GM23338 (cell line): ENCODE measurements at regions not wholly inside any gene's neighbourhood (a gene's known extent, or its start where the extent isn't known, plus 50 kb on each side); places are given as distances from the start of the nearest gene placed in this dataset.

Experiments used
- ATAC-seq: fragments of 200-7000 bp; cut with Tn5 transposase; 3 replicates; pipeline ENCODE4 v1.9.1; 2020
- DNase-seq: peaks from one replicate; pipeline ENCODE4 v3.0.0-alpha.2; 2015; ENCODE audit warnings: low spot score
- H2AFZ ChIP-seq: fragments of 200-600 bp; sonication (generic); 2 replicates; pipeline ENCODE4 v1.8.0; 2016; ENCODE audit warnings: antibody characterized with exemption, mild to moderate bottlenecking, moderate library complexity
- H3F3A ChIP-seq: fragments of 200-600 bp; sonication (generic); replicated peaks from 2 replicates; pipeline ENCODE4 v1.8.0; 2017; ENCODE audit warnings: antibody characterized with exemption, mixed run types, low read depth
- H3K27ac ChIP-seq: fragments of 200-600 bp; sonication (generic); 2 replicates; pipeline ENCODE4 v1.6.1; 2016; ENCODE audit warnings: low read depth
- H3K27me3 ChIP-seq: fragments of 200-600 bp; sonication (generic); 2 replicates; pipeline ENCODE4 v1.8.0; 2016; ENCODE audit warnings: mild to moderate bottlenecking, mixed run types, moderate library complexity; ENCODE audit not compliant: insufficient read depth
- H3K36me3 ChIP-seq: fragments of 200-600 bp; sonication (generic); 2 replicates; pipeline ENCODE4 v1.8.0; 2016; ENCODE audit warnings: mild to moderate bottlenecking; ENCODE audit not compliant: insufficient read depth
- H3K4me1 ChIP-seq: fragments of 200-600 bp; sonication (generic); 2 replicates; pipeline ENCODE4 v1.8.0; 2016; ENCODE audit warnings: mild to moderate bottlenecking, moderate library complexity; ENCODE audit not compliant: insufficient read depth
- H3K4me2 ChIP-seq: fragments of 200-600 bp; sonication (generic); 2 replicates; pipeline ENCODE4 v1.7.1; 2017; ENCODE audit warnings: mixed run types
- H3K4me3 ChIP-seq: fragments of 200-600 bp; sonication (generic); 2 replicates; pipeline ENCODE4 v1.6.1; 2016; ENCODE audit warnings: mixed run types
- H3K79me2 ChIP-seq: fragments of 200-600 bp; sonication (generic); replicated peaks from 2 replicates; pipeline ENCODE4 v1.8.0; 2017; ENCODE audit warnings: mild to moderate bottlenecking; ENCODE audit not compliant: insufficient read depth
- H3K9me2 ChIP-seq: fragments of 200-600 bp; sonication (generic); 2 replicates; pipeline ENCODE4 v1.8.0; 2017; ENCODE audit not compliant: insufficient read depth
- H4K20me1 ChIP-seq: fragments of 200-600 bp; sonication (generic); replicated peaks from 2 replicates; pipeline ENCODE4 v1.8.0; 2017; ENCODE audit warnings: mild to moderate bottlenecking; ENCODE audit not compliant: insufficient read depth
- H3K27ac Mint-ChIP-seq: 2 replicates; pipeline ENCODE4 v1.8.0; 2020; ENCODE audit warnings: inconsistent platforms, mild to moderate bottlenecking, moderate library complexity, mixed read lengths
- H3K27me3 Mint-ChIP-seq: 3 replicates; pipeline ENCODE4 v1.8.0; 2022; ENCODE audit warnings: low read depth, mild to moderate bottlenecking, moderate library complexity, mixed read lengths, inconsistent platforms; ENCODE audit not compliant: insufficient read depth, poor library complexity
- H3K36me3 Mint-ChIP-seq: 3 replicates; pipeline ENCODE4 v1.8.0; 2021; ENCODE audit warnings: low read depth, mild to moderate bottlenecking, inconsistent platforms, moderate library complexity, mixed read lengths
- H3K4me1 Mint-ChIP-seq: 3 replicates; pipeline ENCODE4 v1.8.0; 2020; ENCODE audit warnings: mild to moderate bottlenecking, inconsistent platforms, mixed read lengths
- H3K4me3 Mint-ChIP-seq: 3 replicates; pipeline ENCODE4 v1.8.0; 2021; ENCODE audit warnings: moderate library complexity, mild to moderate bottlenecking, inconsistent platforms, mixed read lengths
- H3K9me3 Mint-ChIP-seq: 3 replicates; pipeline ENCODE4 v1.8.0; 2020; ENCODE audit warnings: moderate library complexity, mild to moderate bottlenecking, inconsistent platforms, mixed read lengths
- CREB1 ChIP-seq: fragments of 250-450 bp; sonication (Bioruptor Pico); IDR thresholded peaks from 2 replicates; pipeline ENCODE4 v1.5.0; 2020; ENCODE audit warnings: low read depth, mild to moderate bottlenecking, moderate library complexity
- ETS1 ChIP-seq: IDR thresholded peaks from 2 replicates; pipeline ENCODE4 v1.6.1; 2016; ENCODE audit warnings: antibody characterized with exemption
- EZH2 ChIP-seq: fragments of 200-600 bp; sonication (generic); IDR thresholded peaks from one replicate; pipeline ENCODE4 v1.8.0; 2017; ENCODE audit warnings: antibody characterized with exemption, mild to moderate bottlenecking, low read depth; ENCODE audit not compliant: unreplicated experiment
- JUNB ChIP-seq: IDR thresholded peaks from one replicate; pipeline ENCODE4 v1.6.1; 2016; ENCODE audit warnings: antibody characterized with exemption; ENCODE audit not compliant: unreplicated experiment
- NANOG ChIP-seq: IDR thresholded peaks from 2 replicates; pipeline ENCODE4 v1.6.1; 2016; ENCODE audit warnings: antibody characterized with exemption, borderline replicate concordance
- POLR2AphosphoS5 ChIP-seq: IDR thresholded peaks from 2 replicates; pipeline ENCODE4 v1.6.1; 2016; ENCODE audit warnings: antibody characterized with exemption, low read depth
- STAT1 ChIP-seq: IDR thresholded peaks from one replicate; pipeline ENCODE4 v1.6.1; 2016; ENCODE audit warnings: antibody characterized with exemption; ENCODE audit not compliant: unreplicated experiment
- ZNF114 ChIP-seq: fragments of 250-450 bp; sonication (Bioruptor Pico); IDR thresholded peaks from 2 replicates; pipeline ENCODE4 v1.5.0; 2020; ENCODE audit warnings: mild to moderate bottlenecking, moderate library complexity
- ZNF331 ChIP-seq: fragments of 250-450 bp; sonication (Bioruptor Pico); IDR thresholded peaks from 2 replicates; pipeline ENCODE4 v1.5.0; 2020; ENCODE audit warnings: low read depth, mild to moderate bottlenecking, moderate library complexity
- ZNF462 ChIP-seq: fragments of 250-450 bp; sonication (Bioruptor Pico); IDR thresholded peaks from 2 replicates; pipeline ENCODE4 v1.5.0; 2020; ENCODE audit warnings: mild to moderate bottlenecking, moderate library complexity
- TF ChIP-seq, protein P1 (sequence below), 2 experiments: fragments of 200-600 bp in 1 of 2; sonication (generic) in 1 of 2; conservative IDR thresholded peaks; 2 replicates each; pipeline versions ENCODE4 v1.5.1 to v1.6.1; 2016 to 2017; ENCODE audit warnings: antibody characterized with exemption in 2 of 2, low read depth in 2 of 2, mild to moderate bottlenecking in 2 of 2, moderate library complexity in 1 of 2
- TF ChIP-seq, protein P2 (sequence below): IDR thresholded peaks from one replicate; pipeline ENCODE4 v1.6.1; 2018; ENCODE audit warnings: antibody characterized with exemption; ENCODE audit not compliant: unreplicated experiment

- TF ChIP-seq EZH2 = no peak
- no peak for TF ChIP-seq ZNF114 (CRISPR knock-in tag)
- TF ChIP-seq ETS1 = no peak
These were observed 75.3 kb upstream of the RAPGEF2 start (continued) for GRCh38 chr4:159027535-159027934.

GRCh38 chr4:159029481-159029880 is 73.4 kb upstream of the RAPGEF2 start:
- Mint-ChIP-seq H3K27me3 (peaks cover 2% of the 10 kb centered on the region), H3K9me3 (no peaks in the 10 kb centered on the region), H3K4me3 (no peak overlapping the region), H3K27ac (no peak overlapping the region), H3K4me1 (peaks cover 26% of the 10 kb centered on the region), H3K36me3 (no peaks in the 10 kb centered on the region)
- Histone ChIP-seq H3F3A (no peaks in the 10 kb centered on the region), H4K20me1 (no peaks in the 10 kb centered on the region), H3K9me2 (no peaks in the 10 kb centered on the region), H3K36me3 (no peaks in the 10 kb centered on the region), H3K27me3 (no peaks in the 10 kb centered on the region), H2AFZ (no peak overlapping the region), H3K4me1 (peaks cover 23% of the 10 kb centered on the region), H3K4me2 (no peak overlapping the region), H3K4me3 (no peak overlapping the region), H3K79me2 (no peaks in the 10 kb centered on the region), H3K27ac (no peak overlapping the region)
- DNase-seq (no peak), ATAC-seq (no peak)
- TF ChIP-seq, protein P1, sequence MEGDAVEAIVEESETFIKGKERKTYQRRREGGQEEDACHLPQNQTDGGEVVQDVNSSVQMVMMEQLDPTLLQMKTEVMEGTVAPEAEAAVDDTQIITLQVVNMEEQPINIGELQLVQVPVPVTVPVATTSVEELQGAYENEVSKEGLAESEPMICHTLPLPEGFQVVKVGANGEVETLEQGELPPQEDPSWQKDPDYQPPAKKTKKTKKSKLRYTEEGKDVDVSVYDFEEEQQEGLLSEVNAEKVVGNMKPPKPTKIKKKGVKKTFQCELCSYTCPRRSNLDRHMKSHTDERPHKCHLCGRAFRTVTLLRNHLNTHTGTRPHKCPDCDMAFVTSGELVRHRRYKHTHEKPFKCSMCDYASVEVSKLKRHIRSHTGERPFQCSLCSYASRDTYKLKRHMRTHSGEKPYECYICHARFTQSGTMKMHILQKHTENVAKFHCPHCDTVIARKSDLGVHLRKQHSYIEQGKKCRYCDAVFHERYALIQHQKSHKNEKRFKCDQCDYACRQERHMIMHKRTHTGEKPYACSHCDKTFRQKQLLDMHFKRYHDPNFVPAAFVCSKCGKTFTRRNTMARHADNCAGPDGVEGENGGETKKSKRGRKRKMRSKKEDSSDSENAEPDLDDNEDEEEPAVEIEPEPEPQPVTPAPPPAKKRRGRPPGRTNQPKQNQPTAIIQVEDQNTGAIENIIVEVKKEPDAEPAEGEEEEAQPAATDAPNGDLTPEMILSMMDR (conservative IDR thresholded peaks at IDR 0.05; ENCODE audit: low read depth in 2 of 2) = no peak
- no peak for TF ChIP-seq ZNF331
- no peak for TF ChIP-seq CREB1 (CRISPR knock-in tag)
- no peak for TF ChIP-seq ZNF462 (CRISPR knock-in tag)
- no peak for TF ChIP-seq NANOG
- no peak for TF ChIP-seq STAT1
- TF ChIP-seq JUNB = no peak
- no peak for TF ChIP-seq ZNF114 (CRISPR knock-in tag)
- TF ChIP-seq ETS1 = no peak
- no peak for TF ChIP-seq EZH2
- TF ChIP-seq POLR2AphosphoS5 = no peak
- TF ChIP-seq, protein P2, sequence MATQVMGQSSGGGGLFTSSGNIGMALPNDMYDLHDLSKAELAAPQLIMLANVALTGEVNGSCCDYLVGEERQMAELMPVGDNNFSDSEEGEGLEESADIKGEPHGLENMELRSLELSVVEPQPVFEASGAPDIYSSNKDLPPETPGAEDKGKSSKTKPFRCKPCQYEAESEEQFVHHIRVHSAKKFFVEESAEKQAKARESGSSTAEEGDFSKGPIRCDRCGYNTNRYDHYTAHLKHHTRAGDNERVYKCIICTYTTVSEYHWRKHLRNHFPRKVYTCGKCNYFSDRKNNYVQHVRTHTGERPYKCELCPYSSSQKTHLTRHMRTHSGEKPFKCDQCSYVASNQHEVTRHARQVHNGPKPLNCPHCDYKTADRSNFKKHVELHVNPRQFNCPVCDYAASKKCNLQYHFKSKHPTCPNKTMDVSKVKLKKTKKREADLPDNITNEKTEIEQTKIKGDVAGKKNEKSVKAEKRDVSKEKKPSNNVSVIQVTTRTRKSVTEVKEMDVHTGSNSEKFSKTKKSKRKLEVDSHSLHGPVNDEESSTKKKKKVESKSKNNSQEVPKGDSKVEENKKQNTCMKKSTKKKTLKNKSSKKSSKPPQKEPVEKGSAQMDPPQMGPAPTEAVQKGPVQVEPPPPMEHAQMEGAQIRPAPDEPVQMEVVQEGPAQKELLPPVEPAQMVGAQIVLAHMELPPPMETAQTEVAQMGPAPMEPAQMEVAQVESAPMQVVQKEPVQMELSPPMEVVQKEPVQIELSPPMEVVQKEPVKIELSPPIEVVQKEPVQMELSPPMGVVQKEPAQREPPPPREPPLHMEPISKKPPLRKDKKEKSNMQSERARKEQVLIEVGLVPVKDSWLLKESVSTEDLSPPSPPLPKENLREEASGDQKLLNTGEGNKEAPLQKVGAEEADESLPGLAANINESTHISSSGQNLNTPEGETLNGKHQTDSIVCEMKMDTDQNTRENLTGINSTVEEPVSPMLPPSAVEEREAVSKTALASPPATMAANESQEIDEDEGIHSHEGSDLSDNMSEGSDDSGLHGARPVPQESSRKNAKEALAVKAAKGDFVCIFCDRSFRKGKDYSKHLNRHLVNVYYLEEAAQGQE = no peak
